COR-L47 (cell line): ENCODE measurements at regions not wholly inside any gene's neighbourhood (a gene's known extent, or its start where the extent isn't known, plus 50 kb on each side); places are given as distances from the start of the nearest gene placed in this dataset.

Experiments
- DNase-seq: peaks from one replicate; lab custom pipeline; 2025; lab: John Stamatoyannopoulos, UW

GRCh38 chr1:73644198-73644597 is 553.8 kb downstream of the LRRIQ3 start:
- no peak for DNase-seq

DNA sequence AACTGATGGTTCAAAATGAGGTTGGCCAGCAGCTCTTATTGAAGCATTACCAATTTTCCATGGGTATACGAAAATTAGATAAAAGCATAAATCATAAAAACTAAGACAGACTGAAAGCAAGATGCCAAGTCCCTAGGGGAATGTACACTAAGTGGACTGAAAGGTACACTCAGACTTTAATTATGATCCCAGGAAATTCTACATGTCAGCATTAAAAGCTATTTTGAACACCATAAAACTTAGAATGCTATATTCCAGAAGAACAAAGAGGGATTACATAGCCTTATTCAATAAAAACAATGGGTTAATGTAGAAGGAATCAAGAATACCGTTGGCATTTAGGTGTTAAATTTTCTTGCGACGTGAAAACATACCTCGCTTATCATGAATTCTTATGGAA is 558.5 kb downstream of the LRRIQ3 start:
- no peak for DNase-seq

GRCh38 chr1:73637264-73637663 is 560.7 kb downstream of the LRRIQ3 start:
- DNase-seq: no peak

DNA sequence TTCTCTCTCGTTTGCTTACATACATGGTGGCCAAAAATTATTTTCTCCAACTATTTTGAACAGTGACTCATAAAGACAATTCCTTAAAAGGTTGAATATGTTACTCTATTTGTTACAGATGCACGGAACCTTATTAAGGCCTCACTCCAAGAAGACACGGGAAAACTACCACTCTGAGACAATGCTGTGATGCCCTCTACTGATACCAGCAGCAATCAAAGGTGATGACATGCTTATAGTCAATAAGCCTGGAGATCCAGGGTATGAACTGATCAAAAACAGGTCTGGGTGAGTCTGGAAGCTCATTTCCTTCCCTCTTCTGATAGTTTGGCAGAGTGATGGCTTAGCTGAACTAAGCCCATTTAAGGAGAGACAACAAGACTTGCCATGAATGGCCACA is 563.0 kb downstream of the LRRIQ3 start:
- DNase-seq: no peak

DNA sequence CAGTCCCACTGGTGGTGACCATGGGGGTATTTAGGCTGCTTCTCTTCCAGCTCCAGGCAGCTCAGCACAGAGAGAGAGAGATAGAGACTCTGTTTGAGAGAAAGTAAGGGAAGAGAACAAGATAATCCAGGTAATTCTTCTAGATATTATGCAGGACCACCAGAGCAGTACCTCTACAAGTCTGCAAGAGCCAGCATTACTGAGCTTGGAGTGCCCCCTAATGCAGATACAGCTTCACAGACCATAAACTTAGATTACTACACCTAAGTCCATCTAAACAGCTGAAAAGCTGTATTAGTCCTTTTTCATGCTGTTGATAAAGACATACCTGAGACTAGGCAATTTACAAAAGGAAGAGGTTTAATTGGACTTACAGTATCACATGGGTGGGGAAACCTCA is 570.3 kb downstream of the LRRIQ3 start:
- no peak for DNase-seq

GRCh38 chr1:73626326-73626725 is 571.6 kb downstream of the LRRIQ3 start:
- no peak for DNase-seq

GRCh38 chr1:73623946-73624345 is 574.0 kb downstream of the LRRIQ3 start:
- DNase-seq: no peak

DNA sequence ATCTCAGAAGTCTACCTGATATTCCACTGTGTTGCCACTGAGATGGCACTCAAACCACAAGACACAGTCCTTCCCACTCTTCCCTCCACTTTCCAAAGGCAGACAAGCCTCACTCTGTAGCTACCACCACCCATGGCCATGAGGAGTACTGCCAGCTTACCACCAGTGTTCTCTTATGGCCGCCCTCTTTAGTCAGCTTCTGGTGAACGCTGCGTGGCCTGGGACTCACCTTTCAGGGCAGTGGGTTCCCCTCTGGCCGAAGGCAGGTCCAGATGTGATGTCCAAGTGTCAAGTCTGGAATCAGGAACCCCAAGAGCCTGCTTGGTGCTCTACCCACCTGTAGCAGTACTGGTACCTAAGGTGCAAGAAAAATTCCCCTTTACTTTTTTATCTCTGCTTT is 580.8 kb downstream of the LRRIQ3 start:
- DNase-seq: no peak

- no peak for DNase-seq
Measured at GRCh38 chr1:73611681-73612080, 586.3 kb downstream of the LRRIQ3 start.

GRCh38 chr1:73604739-73605138 is 593.2 kb downstream of the LRRIQ3 start:
- no peak for DNase-seq

- no peak for DNase-seq
Measured at GRCh38 chr1:73604211-73604610, 593.8 kb downstream of the LRRIQ3 start.

- no peak for DNase-seq
Measured at GRCh38 chr1:73593804-73594203, 604.2 kb downstream of the LRRIQ3 start.

DNA sequence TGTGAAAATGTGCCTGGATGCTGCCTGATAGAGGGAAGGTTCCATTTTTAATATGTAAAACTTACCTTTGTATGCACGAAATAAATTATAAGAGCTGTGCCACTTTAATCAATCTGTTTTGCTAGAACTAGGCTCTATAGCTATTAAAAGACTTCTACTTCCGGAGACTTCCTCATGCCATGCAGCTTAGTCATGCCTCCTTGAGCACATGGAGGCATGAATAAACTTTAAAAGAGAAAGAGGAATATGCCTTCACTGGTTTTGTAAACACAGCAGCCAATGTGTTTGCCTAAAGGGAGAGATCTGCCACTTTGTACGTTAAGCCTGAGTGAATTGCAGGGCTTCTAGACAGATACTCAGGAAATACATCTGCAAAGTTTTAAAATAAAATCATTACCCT is 604.6 kb downstream of the LRRIQ3 start:
- no peak for DNase-seq

- no peak for DNase-seq
Measured at GRCh38 chr1:73587080-73587479, 610.9 kb downstream of the LRRIQ3 start.

DNA sequence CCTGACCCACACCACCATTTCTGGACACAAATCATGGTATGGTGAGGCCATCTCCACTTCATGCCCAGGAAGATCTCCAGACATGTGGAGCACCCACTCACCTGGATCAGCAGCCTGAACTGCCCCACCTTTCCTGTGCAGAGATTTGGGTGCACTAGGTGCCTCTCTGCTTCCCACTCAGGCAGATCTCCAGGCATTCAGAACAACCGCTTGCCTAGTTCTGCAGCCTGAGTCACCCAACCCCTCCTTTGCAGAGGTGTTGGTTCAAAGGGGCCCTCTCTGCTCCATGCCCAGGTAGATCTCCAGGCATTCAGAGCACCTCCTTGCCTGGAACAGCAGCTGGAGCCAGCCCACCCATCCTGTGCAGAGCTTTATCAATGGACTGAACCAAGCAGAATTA is 620.8 kb downstream of the LRRIQ3 start:
- DNase-seq: no peak

GRCh38 chr1:73576083-73576482 is 621.9 kb downstream of the LRRIQ3 start:
- no peak for DNase-seq

DNA sequence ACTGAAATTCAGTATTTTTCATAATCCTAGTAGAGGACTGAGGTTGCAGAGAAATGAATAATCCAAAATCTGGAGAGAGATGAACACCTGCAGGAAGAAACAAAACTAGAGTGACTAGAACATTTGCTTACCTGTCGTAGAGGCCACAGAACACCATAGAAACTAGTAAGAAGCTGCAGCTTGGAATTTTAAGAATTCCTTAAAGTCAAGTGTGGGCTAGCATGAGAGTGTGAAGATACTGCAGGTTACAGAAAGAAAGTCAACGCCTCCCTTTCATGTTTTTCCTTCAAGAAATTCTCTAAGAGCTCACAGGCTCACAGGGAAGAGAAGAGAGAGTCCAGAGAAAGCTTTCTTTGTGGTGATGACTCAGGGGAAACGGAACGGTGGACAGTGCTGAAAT is 633.7 kb downstream of the LRRIQ3 start:
- DNase-seq: no peak

DNA sequence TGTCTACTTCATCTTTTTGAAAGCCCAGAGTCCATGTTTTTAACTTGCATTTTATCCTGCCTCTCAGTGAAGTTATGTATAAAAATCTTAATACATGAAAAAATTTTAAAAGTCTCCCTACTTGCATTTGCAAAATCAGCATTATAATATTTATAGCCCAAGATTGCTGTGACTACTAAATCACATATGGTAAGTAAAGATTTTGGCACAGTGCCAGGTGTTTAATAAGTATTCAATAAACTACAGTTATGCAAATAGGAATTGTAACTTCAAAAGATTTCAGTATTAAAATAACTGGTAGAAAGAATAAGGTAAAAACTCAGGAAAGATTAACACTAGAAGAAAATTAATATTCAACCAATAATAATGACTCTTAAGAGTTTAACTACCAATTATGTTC is 641.7 kb downstream of the LRRIQ3 start:
- DNase-seq: no peak

GRCh38 chr1:73537400-73537799 is 660.6 kb downstream of the LRRIQ3 start:
- DNase-seq: no peak

GRCh38 chr1:73517603-73518191 is 680.3 kb downstream of the LRRIQ3 start:
- DNase-seq: no peak

- no peak for DNase-seq
Measured at GRCh38 chr1:73516451-73516850, 681.5 kb downstream of the LRRIQ3 start.

DNA sequence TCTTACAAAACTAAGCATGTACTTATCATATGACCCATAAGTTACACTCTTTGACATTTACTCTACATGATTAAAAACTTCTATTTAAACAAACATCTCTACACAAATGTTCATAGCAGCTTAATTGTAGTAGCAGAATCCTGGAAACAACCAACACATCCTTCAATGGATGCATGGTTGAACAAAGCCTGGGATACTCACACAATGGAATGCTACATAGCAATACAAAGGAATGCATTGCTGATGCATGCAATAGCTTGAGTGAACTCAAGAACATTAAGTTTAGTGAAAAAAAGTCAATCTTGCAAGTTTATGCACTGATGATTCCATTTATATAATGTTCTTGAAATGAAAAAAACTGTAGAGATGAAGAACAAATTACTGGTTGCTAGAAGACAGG is 686.9 kb downstream of the LRRIQ3 start:
- no peak for DNase-seq

- no peak for DNase-seq
Measured at GRCh38 chr1:73500154-73500553, 697.8 kb downstream of the LRRIQ3 start.

- DNase-seq: no peak
Measured at GRCh38 chr1:73499671-73500070, 698.3 kb downstream of the LRRIQ3 start.

- DNase-seq: no peak
Measured at GRCh38 chr1:73491621-73492020, 706.4 kb downstream of the LRRIQ3 start.
